Mucosa of descending colon (tissue), 3 donors: ENCODE measurements at regions not wholly inside any gene's neighbourhood (a gene's known extent, or its start where the extent isn't known, plus 50 kb on each side); places are given as distances from the start of the nearest gene placed in this dataset.

Experiments used
- ATAC-seq: fragments of 200-7000 bp; cut with Tn5 transposase; one replicate; pipeline ENCODE4 v1.9.1; 2020; ENCODE audit warnings: mild to moderate bottlenecking, moderate library complexity
- DNase-seq, 3 donors: peaks; one replicate each; pipeline ENCODE4 v3.0.0-alpha.2; 2020
- H3K36me3 ChIP-seq: fragments of 200-600 bp; one replicate; pipeline ENCODE4 v1.8.0; 2021; ENCODE audit warnings: low read depth, mild to moderate bottlenecking
- H3K4me1 ChIP-seq: fragments of 200-600 bp; one replicate; pipeline ENCODE4 v1.8.0; 2021; ENCODE audit warnings: low read depth, mild to moderate bottlenecking
- H3K4me3 ChIP-seq: fragments of 200-600 bp; one replicate; pipeline ENCODE4 v1.8.0; 2021; ENCODE audit warnings: mild to moderate bottlenecking
- H3K9me3 ChIP-seq: fragments of 200-600 bp; one replicate; pipeline ENCODE4 v1.8.0; 2021; ENCODE audit warnings: mild to moderate bottlenecking
- intact Hi-C, 2 donors: fragments of 100-400 bp; cut with DNase I in 1 of 2; cut with micrococcal nuclease in 1 of 2; formaldehyde crosslinking; loops; one replicate each; pipeline versions ENCODE4 v1.11.0 to v1.11.1; 2022; cut with DNase I, micrococcal nuclease
- TF ChIP-seq, protein P1 (sequence below): fragments of 200-600 bp; IDR thresholded peaks from one replicate; pipeline ENCODE4 v1.8.0; 2022; ENCODE audit warnings: antibody characterized with exemption, mild to moderate bottlenecking
- donor health status: DM: no; HTN: no; CAD: no; lungs with moderate emphysema.
- donor health status: DM: no; HTN: no; CAD: no.
- donor health status: DM: no; HTN: yes; CAD: no.

DNA sequence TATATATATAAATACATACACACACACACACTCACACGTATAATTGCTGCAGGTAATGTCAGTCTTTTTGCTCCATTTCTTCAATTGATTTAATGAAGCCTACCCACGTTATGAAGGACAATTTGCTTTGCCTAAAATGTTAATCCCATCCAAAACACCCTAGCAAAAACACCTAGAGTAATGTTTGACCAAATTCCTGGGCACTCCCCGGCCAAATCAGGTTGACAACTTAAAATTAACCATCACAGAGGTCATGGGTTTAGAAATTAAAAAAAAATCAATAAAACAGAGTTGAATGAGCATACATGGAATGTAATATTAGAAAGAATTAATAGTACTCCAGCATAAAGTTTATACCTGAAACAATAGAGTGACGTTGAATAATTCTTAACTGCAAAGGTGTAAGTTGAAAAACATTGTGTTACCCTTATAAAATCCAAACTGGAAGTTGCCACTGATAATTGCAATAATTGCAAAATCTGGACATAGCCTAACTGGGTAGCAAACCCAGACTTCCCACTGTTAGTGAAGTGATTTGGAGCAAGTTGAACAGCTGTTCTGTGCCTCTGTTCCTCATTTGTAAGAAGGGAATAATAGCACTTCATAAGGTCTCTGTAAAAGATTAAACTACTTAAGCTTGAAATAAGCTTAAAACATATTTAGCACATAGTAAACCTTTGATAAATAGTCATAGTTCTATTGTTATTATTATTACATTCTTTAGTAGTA, 2120.5 kb downstream of the PCDH7 start:
- DNase-seq (no peak), ATAC-seq (no peak)
- intact Hi-C loops, result no loop called here
- Histone ChIP-seq H3K4me3 (no peak overlapping the region), H3K4me1 (no peaks in the 10 kb centered on the region), H3K9me3 (no peaks in the 10 kb centered on the region), H3K36me3 (no peaks in the 10 kb centered on the region)
- TF ChIP-seq, protein P1, sequence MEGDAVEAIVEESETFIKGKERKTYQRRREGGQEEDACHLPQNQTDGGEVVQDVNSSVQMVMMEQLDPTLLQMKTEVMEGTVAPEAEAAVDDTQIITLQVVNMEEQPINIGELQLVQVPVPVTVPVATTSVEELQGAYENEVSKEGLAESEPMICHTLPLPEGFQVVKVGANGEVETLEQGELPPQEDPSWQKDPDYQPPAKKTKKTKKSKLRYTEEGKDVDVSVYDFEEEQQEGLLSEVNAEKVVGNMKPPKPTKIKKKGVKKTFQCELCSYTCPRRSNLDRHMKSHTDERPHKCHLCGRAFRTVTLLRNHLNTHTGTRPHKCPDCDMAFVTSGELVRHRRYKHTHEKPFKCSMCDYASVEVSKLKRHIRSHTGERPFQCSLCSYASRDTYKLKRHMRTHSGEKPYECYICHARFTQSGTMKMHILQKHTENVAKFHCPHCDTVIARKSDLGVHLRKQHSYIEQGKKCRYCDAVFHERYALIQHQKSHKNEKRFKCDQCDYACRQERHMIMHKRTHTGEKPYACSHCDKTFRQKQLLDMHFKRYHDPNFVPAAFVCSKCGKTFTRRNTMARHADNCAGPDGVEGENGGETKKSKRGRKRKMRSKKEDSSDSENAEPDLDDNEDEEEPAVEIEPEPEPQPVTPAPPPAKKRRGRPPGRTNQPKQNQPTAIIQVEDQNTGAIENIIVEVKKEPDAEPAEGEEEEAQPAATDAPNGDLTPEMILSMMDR, result no peak

DNA sequence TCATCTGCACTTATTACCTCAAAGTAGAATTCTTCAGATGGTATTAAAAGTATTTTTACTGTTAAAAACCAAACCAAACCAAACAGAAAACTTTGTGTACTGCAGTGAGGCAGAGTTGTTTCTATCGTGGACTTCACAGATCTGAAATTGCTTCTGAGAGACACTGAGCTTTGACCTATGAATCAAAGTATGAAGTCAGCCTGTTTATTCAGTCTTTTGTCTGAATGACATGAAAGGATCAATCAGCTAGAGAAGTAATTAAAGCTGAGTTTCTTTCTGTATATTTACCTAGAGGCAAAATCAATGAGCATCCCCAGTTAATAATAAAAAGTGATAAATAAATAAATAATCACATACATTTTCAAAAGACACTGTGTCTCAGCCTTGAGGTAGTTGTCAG, 2121.0 kb downstream of the PCDH7 start:
- intact Hi-C loops, result no loop called here
- TF ChIP-seq, protein P1, result no peak
- H3K4me1 ChIP-seq, result no peaks in the 10 kb centered on the region
- no peak overlapping the region for H3K4me3 ChIP-seq
- DNase-seq (no peak), ATAC-seq (no peak)
- H3K36me3 ChIP-seq, result no peaks in the 10 kb centered on the region
- H3K9me3 ChIP-seq, result no peaks in the 10 kb centered on the region

DNA sequence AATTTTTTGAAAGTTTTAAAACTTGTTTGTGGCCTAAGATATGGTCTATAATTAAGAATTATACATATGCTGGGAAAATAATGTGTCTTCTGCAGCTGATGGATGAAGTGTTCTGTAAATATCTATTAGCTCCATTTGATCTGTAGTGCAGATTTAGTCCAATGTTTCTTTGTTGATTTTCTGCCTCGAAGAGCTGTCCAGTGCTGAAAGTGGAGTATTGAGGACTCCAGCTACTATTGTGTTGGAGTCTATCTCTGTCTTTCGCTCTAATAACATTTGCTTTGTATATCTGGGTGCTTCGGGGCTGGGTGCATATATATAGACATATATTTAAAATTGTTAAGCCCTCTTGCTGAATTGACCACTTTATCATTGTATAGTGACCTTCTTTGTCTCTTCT, 2127.3 kb downstream of the PCDH7 start:
- DNase-seq, result no peak
- H3K4me1 ChIP-seq, result no peaks in the 10 kb centered on the region
- intact Hi-C loops, result no loop called here
- H3K9me3 ChIP-seq, result no peaks in the 10 kb centered on the region
- no peak overlapping the region for H3K4me3 ChIP-seq
- no peaks in the 10 kb centered on the region for H3K36me3 ChIP-seq
- TF ChIP-seq, protein P1, result no peak
- no peak for ATAC-seq

DNA sequence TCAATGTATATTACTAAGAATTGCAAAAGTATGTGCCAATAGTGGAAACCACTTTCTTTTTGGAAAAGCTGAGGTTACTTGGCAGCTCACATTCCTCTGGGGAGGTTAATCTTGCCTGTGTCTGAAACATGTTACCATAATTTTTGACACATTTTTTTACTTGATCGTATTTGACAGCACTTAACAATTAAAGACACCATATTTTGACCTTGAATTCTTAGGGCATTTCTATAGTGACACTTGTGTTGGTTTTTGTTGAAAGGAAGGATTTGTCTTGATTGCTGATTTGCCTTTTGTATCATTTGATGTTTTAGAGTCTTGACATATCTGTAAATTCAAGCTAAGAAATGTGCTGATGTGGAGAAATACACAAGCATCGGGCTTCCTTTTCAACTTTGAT, 2135.5 kb downstream of the PCDH7 start:
- Histone ChIP-seq H3K36me3 (no peaks in the 10 kb centered on the region), H3K4me1 (no peaks in the 10 kb centered on the region), H3K9me3 (no peaks in the 10 kb centered on the region), H3K4me3 (no peak overlapping the region)
- DNase-seq (no peak), ATAC-seq (no peak)
- TF ChIP-seq, protein P1, result no peak
- intact Hi-C loops, result no loop called here

DNA sequence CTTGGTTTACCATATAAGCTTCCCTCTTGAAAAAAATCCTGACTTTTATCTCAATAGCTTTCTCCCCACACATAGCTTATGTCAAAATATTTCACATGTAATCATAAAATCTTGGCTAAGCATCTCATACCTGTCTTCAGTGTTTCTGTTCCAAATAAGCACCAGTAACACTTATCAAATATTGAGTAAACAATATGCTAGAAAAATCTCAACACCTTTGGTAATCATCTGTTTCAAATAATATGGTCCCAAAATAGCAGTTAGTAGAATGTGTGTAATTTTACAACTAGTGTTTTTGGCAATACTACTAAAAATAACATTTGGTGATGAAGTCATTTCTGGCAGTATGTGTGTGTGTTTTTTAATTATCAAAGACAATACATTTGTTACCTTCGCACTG, 2138.2 kb downstream of the PCDH7 start:
- Histone ChIP-seq H3K4me1 (no peaks in the 10 kb centered on the region), H3K9me3 (no peaks in the 10 kb centered on the region), H3K4me3 (no peak overlapping the region), H3K36me3 (no peaks in the 10 kb centered on the region)
- intact Hi-C loops, result no loop called here
- TF ChIP-seq, protein P1, result no peak
- DNase-seq (no peak), ATAC-seq (no peak)

DNA sequence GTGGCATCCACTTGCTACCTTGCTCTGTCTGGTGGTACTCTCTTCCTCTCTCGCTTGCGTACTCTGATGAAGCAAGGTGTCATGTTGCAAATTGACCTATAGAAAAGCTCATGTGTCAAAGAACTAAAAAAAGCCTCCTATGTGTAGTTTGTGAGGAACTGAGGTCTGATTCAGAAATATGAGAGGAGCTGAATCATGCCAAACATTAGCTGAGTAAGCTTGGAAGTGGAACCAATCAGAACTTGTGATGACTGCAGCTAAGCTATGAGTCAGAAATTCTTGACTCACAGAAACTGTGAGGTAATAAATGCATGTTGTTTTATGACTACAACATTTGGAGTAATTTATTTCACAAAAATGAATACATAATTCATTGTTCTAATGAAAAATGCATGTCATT, 2138.8 kb downstream of the PCDH7 start:
- H3K4me1 ChIP-seq, result no peaks in the 10 kb centered on the region
- TF ChIP-seq, protein P1, result no peak
- intact Hi-C loops, result no loop called here
- H3K36me3 ChIP-seq, result no peaks in the 10 kb centered on the region
- no peaks in the 10 kb centered on the region for H3K9me3 ChIP-seq
- no peak for DNase-seq
- H3K4me3 ChIP-seq, result no peak overlapping the region
- no peak for ATAC-seq
